ENCODE measurements at regions not wholly inside any gene's neighbourhood (a gene's known extent, or its start where the extent isn't known, plus 50 kb on each side); places are given as distances from the start of the nearest gene placed in this dataset.

GRCh38 chr13:87302034-87302433 is 369.1 kb upstream of the SLITRK5 start:
- no peak for TF ChIP-seq CTCF (IDR thresholded peaks at IDR 0.05)
- ATAC-seq (no peak), DNase-seq (no peak)
- Histone ChIP-seq H3K4me3 (no peak overlapping the region), H3K27ac (no peak overlapping the region), H3K9me3 (peaks cover 0 to 17% (median 0%) of the 10 kb centered on the region in 11 donors), H3K4me1 (no peaks in the 10 kb centered on the region), H3K27me3 (no peaks in the 10 kb centered on the region), H3K36me3 (no peaks in the 10 kb centered on the region)
- intact Hi-C loops (cut with DNase I), result no loop called here
- WGBS, 2 donors, result 72 to 79% methylated on average over 3 of the region's 3 CpGs

GRCh38 chr13:87302931-87303330 is 368.2 kb upstream of the SLITRK5 start:
- H3K27ac ChIP-seq, result no peak overlapping the region
- ATAC-seq, result no peak
- no peaks in the 10 kb centered on the region for H3K4me1 ChIP-seq
- no peaks in the 10 kb centered on the region for H3K36me3 ChIP-seq
- no peak overlapping the region for H3K4me3 ChIP-seq
- 79 to 80% methylated on average over 1 of the region's 1 CpG for WGBS, 2 donors
- no peak for DNase-seq
- peaks cover 0 to 17% (median 0%) of the 10 kb centered on the region in 11 donors for H3K9me3 ChIP-seq
- H3K27me3 ChIP-seq, result no peaks in the 10 kb centered on the region
- no peak for TF ChIP-seq CTCF (IDR thresholded peaks at IDR 0.05)
- intact Hi-C loops (cut with DNase I), result no loop called here

- Histone ChIP-seq H3K9me3 (peaks cover 0 to 21% (median 0%) of the 10 kb centered on the region in 11 donors), H3K36me3 (no peaks in the 10 kb centered on the region), H3K4me3 (no peak overlapping the region), H3K27ac (no peak overlapping the region), H3K27me3 (no peaks in the 10 kb centered on the region), H3K4me1 (no peaks in the 10 kb centered on the region)
- DNase-seq, result no peak
- 73 to 80% methylated on average over 2 of the region's 2 CpGs for WGBS, 2 donors
- no peak for ATAC-seq
- intact Hi-C loops (cut with DNase I), result no loop called here
- no peak for TF ChIP-seq CTCF (IDR thresholded peaks at IDR 0.05)
These were observed 360.0 kb upstream of the SLITRK5 start for GRCh38 chr13:87311165-87311564.

GRCh38 chr13:87314822-87315221 is 356.3 kb upstream of the SLITRK5 start:
- peaks cover 0 to 6% (median 0%) of the 10 kb centered on the region in 11 donors for H3K9me3 ChIP-seq
- no peaks in the 10 kb centered on the region for H3K36me3 ChIP-seq
- TF ChIP-seq CTCF (IDR thresholded peaks at IDR 0.05), result no peak
- 59 to 62% methylated on average over 1 of the region's 1 CpG for WGBS, 2 donors
- intact Hi-C loops (cut with DNase I), result no loop called here
- H3K27me3 ChIP-seq, result no peaks in the 10 kb centered on the region
- DNase-seq, result no peak
- no peak overlapping the region for H3K4me3 ChIP-seq
- H3K4me1 ChIP-seq, result no peaks in the 10 kb centered on the region
- H3K27ac ChIP-seq, result no peak overlapping the region
- ATAC-seq, result no peak
